Right lobe of liver (tissue), 6 donors: ENCODE measurements at regions not wholly inside any gene's neighbourhood (a gene's known extent, or its start where the extent isn't known, plus 50 kb on each side); places are given as distances from the start of the nearest gene placed in this dataset.

Experiments
- ATAC-seq, 4 donors: fragments of 200-7000 bp; cut with Tn5 transposase; one replicate each; pipeline ENCODE4 v1.9.1; 2020; ENCODE audit warnings: mild to moderate bottlenecking in 4 of 4, moderate library complexity in 4 of 4
- DNase-seq, 3 donors: peaks; one replicate each; pipeline ENCODE4 v3.0.0-alpha.2; 2020
- H3K27ac ChIP-seq, 3 donors: fragments of 200-600 bp; one replicate each; pipeline ENCODE4 v1.8.0; 2022
- H3K27me3 ChIP-seq, 2 donors: fragments of 200-600 bp; one replicate each; pipeline ENCODE4 v1.8.0; 2022
- H3K36me3 ChIP-seq, 4 donors: fragments of 200-600 bp; sonication (generic) in 1 of 4; one replicate each; pipeline versions ENCODE4 v1.5.1 to v1.8.0; 2017 to 2022; ENCODE audit warnings: control low read depth in 1 of 4
- H3K4me1 ChIP-seq, 4 donors: fragments of 200-600 bp; sonication (generic) in 1 of 4; one replicate each; pipeline versions ENCODE4 v1.5.1 to v1.8.0; 2017 to 2022; ENCODE audit warnings: control low read depth in 1 of 4
- H3K4me3 ChIP-seq, 3 donors: fragments of 200-600 bp; one replicate each; pipeline ENCODE4 v1.8.0; 2022
- H3K9me3 ChIP-seq, 4 donors: fragments of 200-600 bp; sonication (generic) in 1 of 4; one replicate each; pipeline versions ENCODE4 v1.5.1 to v1.8.0; 2017 to 2022; ENCODE audit warnings: control low read depth in 1 of 4
- POLR2A ChIP-seq: fragments of 450-650 bp; IDR thresholded peaks from one replicate; pipeline ENCODE4 v1.6.1; 2017; ENCODE audit warnings: antibody characterized with exemption, mild to moderate bottlenecking
- WGBS: methylation state at CpG from one replicate; pipeline ENCODE4 v1.1.6; 2018; ENCODE audit warnings: low coverage, low lambda C conversion rate; ENCODE audit not compliant: insufficient coverage; ENCODE audit errors: missing lambda C conversion rate; 5-methylcytosine and 5-hydroxymethylcytosine counted together
- intact Hi-C, 2 donors: fragments of 100-400 bp; cut with DNase I; formaldehyde crosslinking; loops; one replicate each; pipeline versions ENCODE4 v1.11.2 to v1.14.1; 2022
- TF ChIP-seq, protein P1 (sequence below), 4 donors: fragments of 200-600 bp in 3 of 4; fragments of 450-650 bp in 1 of 4; IDR thresholded peaks; one replicate each; pipeline versions ENCODE4 v1.5.1 to v1.8.0; 2016 to 2022; ENCODE audit warnings: antibody characterized with exemption in 4 of 4, mild to moderate bottlenecking in 2 of 4
- donor health status: DM: no; HTN: yes; CAD: no.
- donor health status: DM: no; HTN: no; CAD: no.
- donor health status: DM: no; HTN: no; CAD: no.
- donor health status: DM: no; HTN: yes; CAD: no.
- donor health status: DM: no; HTN: yes; CAD: no.

GRCh38 chr17:77723071-77723908, 235.2 kb upstream of the TNRC6C start:
- Histone ChIP-seq H3K36me3 (no peaks in the 10 kb centered on the region), H3K27ac (no peak overlapping the region), H3K27me3 (no peaks in the 10 kb centered on the region), H3K4me3 (no peak overlapping the region), H3K4me1 (no peaks in the 10 kb centered on the region), H3K9me3 (no peaks in the 10 kb centered on the region)
- intact Hi-C loops = no loop called here
- TF ChIP-seq, protein P1, sequence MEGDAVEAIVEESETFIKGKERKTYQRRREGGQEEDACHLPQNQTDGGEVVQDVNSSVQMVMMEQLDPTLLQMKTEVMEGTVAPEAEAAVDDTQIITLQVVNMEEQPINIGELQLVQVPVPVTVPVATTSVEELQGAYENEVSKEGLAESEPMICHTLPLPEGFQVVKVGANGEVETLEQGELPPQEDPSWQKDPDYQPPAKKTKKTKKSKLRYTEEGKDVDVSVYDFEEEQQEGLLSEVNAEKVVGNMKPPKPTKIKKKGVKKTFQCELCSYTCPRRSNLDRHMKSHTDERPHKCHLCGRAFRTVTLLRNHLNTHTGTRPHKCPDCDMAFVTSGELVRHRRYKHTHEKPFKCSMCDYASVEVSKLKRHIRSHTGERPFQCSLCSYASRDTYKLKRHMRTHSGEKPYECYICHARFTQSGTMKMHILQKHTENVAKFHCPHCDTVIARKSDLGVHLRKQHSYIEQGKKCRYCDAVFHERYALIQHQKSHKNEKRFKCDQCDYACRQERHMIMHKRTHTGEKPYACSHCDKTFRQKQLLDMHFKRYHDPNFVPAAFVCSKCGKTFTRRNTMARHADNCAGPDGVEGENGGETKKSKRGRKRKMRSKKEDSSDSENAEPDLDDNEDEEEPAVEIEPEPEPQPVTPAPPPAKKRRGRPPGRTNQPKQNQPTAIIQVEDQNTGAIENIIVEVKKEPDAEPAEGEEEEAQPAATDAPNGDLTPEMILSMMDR (IDR thresholded peaks at IDR 0.05) = no peak
- no peak for TF ChIP-seq POLR2A
- ATAC-seq (no peak), DNase-seq (no peak)
- 71% methylated on average over 5 of the region's 20 CpGs for WGBS

GRCh38 chr17:77723909-77724875, 234.3 kb upstream of the TNRC6C start:
- TF ChIP-seq POLR2A = no peak
- TF ChIP-seq, protein P1 (IDR thresholded peaks at IDR 0.05) = no peak

GRCh38 chr17:77724876-77725615, 233.5 kb upstream of the TNRC6C start:
- Histone ChIP-seq H3K4me3 (no peak overlapping the region), H3K36me3 (no peaks in the 10 kb centered on the region), H3K27ac (no peak overlapping the region), H3K4me1 (no peaks in the 10 kb centered on the region), H3K9me3 (no peaks in the 10 kb centered on the region), H3K27me3 (no peaks in the 10 kb centered on the region)
- ATAC-seq (no peak), DNase-seq (no peak)
- WGBS = 59% methylated on average over 12 of the region's 28 CpGs
- intact Hi-C loops = no loop called here
- TF ChIP-seq POLR2A = no peak

More at GRCh38 chr17:77723909-77724875, 234.3 kb upstream of the TNRC6C start:
- ATAC-seq (no peak), DNase-seq (no peak)
- Histone ChIP-seq H3K4me1 (no peaks in the 10 kb centered on the region), H3K36me3 (no peaks in the 10 kb centered on the region), H3K27me3 (no peaks in the 10 kb centered on the region), H3K27ac (no peak overlapping the region), H3K4me3 (no peak overlapping the region), H3K9me3 (no peaks in the 10 kb centered on the region)
- intact Hi-C loops = no loop called here
- 61% methylated on average over 12 of the region's 22 CpGs for WGBS

GRCh38 chr17:77725846-77726245, 232.7 kb upstream of the TNRC6C start:
- no CpG with 5 or more reads among the region's 5 CpGs for WGBS
- intact Hi-C loops = no loop called here
- ATAC-seq = no peak

More at GRCh38 chr17:77725846-77726245, 232.7 kb upstream of the TNRC6C start:
- TF ChIP-seq POLR2A = no peak
- TF ChIP-seq, protein P1 (IDR thresholded peaks at IDR 0.05) = no peak
- Histone ChIP-seq H3K27ac (no peak overlapping the region), H3K4me1 (no peaks in the 10 kb centered on the region), H3K36me3 (no peaks in the 10 kb centered on the region), H3K27me3 (no peaks in the 10 kb centered on the region), H3K4me3 (no peak overlapping the region), H3K9me3 (no peaks in the 10 kb centered on the region)
- no peak for DNase-seq
